ENCODE measurements at regions not wholly inside any gene's neighbourhood (a gene's known extent, or its start where the extent isn't known, plus 50 kb on each side); places are given as distances from the start of the nearest gene placed in this dataset.

- no TSS peak for BruUV-seq (replicated peaks)
- Histone ChIP-seq H3K4me1 (ENCODE audit: control insufficient read depth in 1 of 2, insufficient read depth in 2 of 2, low read length in 2 of 2) (no peaks in the 10 kb centered on the region), H3K79me2 (ENCODE audit: insufficient read depth, low read length) (no peaks in the 10 kb centered on the region), H2AFZ (ENCODE audit: low read depth, low read length, poor library complexity, severe bottlenecking) (no peak overlapping the region), H3K9me2 (ENCODE audit: insufficient read depth) (no peaks in the 10 kb centered on the region), H3K9ac (ENCODE audit: low read length) (no peak overlapping the region), H3K27ac (ENCODE audit: low read depth, low read length) (no peak overlapping the region), H3K4me3 (replicated peaks in 1 of 2; ENCODE audit: low read depth in 1 of 2, low read length in 2 of 2) (no peak overlapping the region), H4K20me1 (ENCODE audit: insufficient read depth) (no peaks in the 10 kb centered on the region), H3K9me3 (ENCODE audit: control insufficient read depth in 1 of 2, insufficient read depth in 1 of 2, low read depth in 1 of 2, low read length in 2 of 2) (no peaks in the 10 kb centered on the region), H3K27me3 (ENCODE audit: insufficient read depth, low read length) (no peaks in the 10 kb centered on the region), H3K4me2 (ENCODE audit: low read length) (no peak overlapping the region), H3K36me3 (ENCODE audit: control insufficient read depth in 1 of 2, insufficient read depth in 2 of 2, low read length in 2 of 2) (no peaks in the 10 kb centered on the region)
- DNase-seq (ENCODE audit: low read depth, low spot score) (no peak), ATAC-seq (no peak)
- CTCF ChIA-PET: no interaction called here
- RAD21 ChIA-PET (ENCODE audit: low non-redundant PET in 1 of 2, low total read pairs in 2 of 2, uncharacterized antibody in 2 of 2, unreplicated experiment in 2 of 2): no interaction called here
- intact Hi-C loops (cut with micrococcal nuclease): no loop called here
- POLR2A ChIA-PET: no interaction called here
- no peak for TF ChIP-seq CTCF (IDR thresholded peaks at IDR 0.05 in 2 of 3, conservative IDR thresholded peaks at IDR 0.05 in 1 of 3; ENCODE audit: borderline replicate concordance in 1 of 3, insufficient read depth in 1 of 3, low read depth in 2 of 3, low read length in 2 of 3)
- no peak for TF ChIP-seq ZBTB33 (IDR thresholded peaks at IDR 0.05; ENCODE audit: extremely low read depth, insufficient replicate concordance, low read length)
- TF ChIP-seq MAX (IDR thresholded peaks at IDR 0.05): no peak
- no peak for TF ChIP-seq EGR1 (IDR thresholded peaks at IDR 0.05; ENCODE audit: low read depth)
Measured at GRCh38 chr2:8257502-8257901, 424.4 kb upstream of the ID2 start.

- ChIA-PET RAD21 (ENCODE audit: low non-redundant PET in 1 of 2, low total read pairs in 2 of 2, uncharacterized antibody in 2 of 2, unreplicated experiment in 2 of 2) (no interaction called here), POLR2A (no interaction called here), CTCF (no interaction called here)
- Histone ChIP-seq H3K4me1 (ENCODE audit: control insufficient read depth in 1 of 2, insufficient read depth in 2 of 2, low read length in 2 of 2) (no peaks in the 10 kb centered on the region), H3K9me2 (ENCODE audit: insufficient read depth) (no peaks in the 10 kb centered on the region), H3K79me2 (ENCODE audit: insufficient read depth, low read length) (no peaks in the 10 kb centered on the region), H3K27ac (ENCODE audit: low read depth, low read length) (no peak overlapping the region), H3K9me3 (ENCODE audit: control insufficient read depth in 1 of 2, insufficient read depth in 1 of 2, low read depth in 1 of 2, low read length in 2 of 2) (no peaks in the 10 kb centered on the region), H3K4me2 (ENCODE audit: low read length) (no peak overlapping the region), H3K36me3 (ENCODE audit: control insufficient read depth in 1 of 2, insufficient read depth in 2 of 2, low read length in 2 of 2) (no peaks in the 10 kb centered on the region), H3K9ac (ENCODE audit: low read length) (no peak overlapping the region), H3K4me3 (replicated peaks in 1 of 2; ENCODE audit: low read depth in 1 of 2, low read length in 2 of 2) (no peak overlapping the region), H3K27me3 (ENCODE audit: insufficient read depth, low read length) (no peaks in the 10 kb centered on the region), H2AFZ (ENCODE audit: low read depth, low read length, poor library complexity, severe bottlenecking) (no peak overlapping the region), H4K20me1 (ENCODE audit: insufficient read depth) (no peaks in the 10 kb centered on the region)
- intact Hi-C loops (cut with micrococcal nuclease): no loop called here
- BruUV-seq (replicated peaks): no TSS peak
- TF ChIP-seq ZNF274 (IDR thresholded peaks at IDR 0.05; ENCODE audit: low read depth, low read length): no peak
- TF ChIP-seq SP1 (IDR thresholded peaks at IDR 0.05; ENCODE audit: low read depth): no peak
- TF ChIP-seq YY1 (IDR thresholded peaks at IDR 0.05; ENCODE audit: extremely low read depth, insufficient replicate concordance, low read depth, low read length): no peak
- no peak for TF ChIP-seq POLR2A (IDR thresholded peaks at IDR 0.05; ENCODE audit: borderline replicate concordance, extremely low read depth, insufficient read depth, insufficient read length)
- TF ChIP-seq EZH2phosphoT487 (IDR thresholded peaks at IDR 0.05; ENCODE audit: borderline replicate concordance): no peak
- TF ChIP-seq JUND (IDR thresholded peaks at IDR 0.05): no peak
- TF ChIP-seq EGR1 (IDR thresholded peaks at IDR 0.05; ENCODE audit: low read depth): no peak
- TF ChIP-seq ZFX (IDR thresholded peaks at IDR 0.05): no peak
- TF ChIP-seq ATF3 (IDR thresholded peaks at IDR 0.05): no peak
- no peak for TF ChIP-seq FOSL1 (IDR thresholded peaks at IDR 0.05; ENCODE audit: low read depth)
- no peak for TF ChIP-seq SRF (IDR thresholded peaks at IDR 0.05; ENCODE audit: low read depth)
- TF ChIP-seq EZH2 (IDR thresholded peaks at IDR 0.05): no peak
- TF ChIP-seq POLR2AphosphoS5 (IDR thresholded peaks at IDR 0.05; ENCODE audit: low read depth, low read length): no peak
- no peak for TF ChIP-seq RAD21 (IDR thresholded peaks at IDR 0.05; ENCODE audit: low read depth)
- no peak for TF ChIP-seq CEBPB (IDR thresholded peaks at IDR 0.05; ENCODE audit: low read depth)
- TF ChIP-seq CBX3 (IDR thresholded peaks at IDR 0.05; ENCODE audit: low read depth): no peak
- DNase-seq (ENCODE audit: low read depth, low spot score) (no peak), ATAC-seq (no peak)
Measured at GRCh38 chr2:8258406-8258805, 423.4 kb upstream of the ID2 start.
